Fibroblast of lung (primary cell): ENCODE measurements at regions not wholly inside any gene's neighbourhood (a gene's known extent, or its start where the extent isn't known, plus 50 kb on each side); places are given as distances from the start of the nearest gene placed in this dataset.

Source experiments
- CTCF ChIP-seq, 2 donors: IDR thresholded peaks in 1 of 2; conservative IDR thresholded peaks in 1 of 2; 1 replicate in 1 of 2; 2 replicates in 1 of 2; pipeline ENCODE4 v1.5.1; 2011 to 2012; ENCODE audit warnings: low read length in 2 of 2, control low read depth in 1 of 2, inconsistent platforms in 1 of 2, low read depth in 1 of 2, mild to moderate bottlenecking in 1 of 2
- EZH2 ChIP-seq: IDR thresholded peaks from 2 replicates; pipeline ENCODE4 v1.5.1; 2012; ENCODE audit warnings: low read length, control low read depth, mild to moderate bottlenecking; ENCODE audit errors: missing control alignments

DNA sequence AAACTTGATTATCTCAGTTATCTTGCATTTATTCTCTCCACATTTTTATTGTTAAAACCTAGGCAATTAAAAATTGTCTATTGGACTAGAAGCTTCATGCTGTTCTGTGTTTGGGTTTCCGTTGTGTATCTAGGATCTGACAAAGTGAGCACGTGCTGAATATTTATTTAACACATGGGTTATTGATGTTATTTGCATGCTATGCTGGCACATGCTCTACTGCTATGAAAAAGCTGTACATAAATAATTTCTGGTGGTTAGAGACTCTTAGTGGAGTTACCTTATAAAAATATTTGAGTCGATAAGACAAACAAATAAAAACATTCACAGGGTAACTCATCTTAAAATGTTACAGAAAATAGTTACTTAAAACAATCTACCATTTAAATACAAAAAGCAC is 1769.7 kb downstream of the MRPL39 start:
- TF ChIP-seq EZH2 (no peak), CTCF (conservative IDR thresholded peaks at IDR 0.05 in 1 of 2, IDR thresholded peaks at IDR 0.05 in 1 of 2; ENCODE audit: low read depth in 1 of 2, low read length in 2 of 2) (no peak)
